Lung (tissue), 11 donors: ENCODE measurements at regions not wholly inside any gene's neighbourhood (a gene's known extent, or its start where the extent isn't known, plus 50 kb on each side); places are given as distances from the start of the nearest gene placed in this dataset.

Experiments used
- ATAC-seq: fragments of 200-7000 bp; cut with Tn5 transposase; one replicate; pipeline ENCODE4 v1.9.1; 2020; ENCODE audit warnings: moderate number of reproducible peaks; ENCODE audit not compliant: insufficient read depth, low FRiP score
- DNase-seq, 3 donors: peaks; one replicate each; pipeline ENCODE4 v3.0.0-alpha.2; 2013 to 2017
- H3K27ac ChIP-seq, 2 donors: one replicate each; pipeline ENCODE4 v1.5.1; 2013; ENCODE audit warnings: mild to moderate bottlenecking in 2 of 2, moderate library complexity in 2 of 2, control low read depth in 1 of 2, inconsistent platforms in 1 of 2, low read depth in 1 of 2, low read length in 1 of 2
- H3K27me3 ChIP-seq, 3 donors: one replicate each; pipeline ENCODE4 v1.5.1; 2013; ENCODE audit warnings: low read length in 2 of 3; ENCODE audit not compliant: control insufficient read depth in 3 of 3, insufficient read depth in 3 of 3
- H3K36me3 ChIP-seq, 4 donors: one replicate each; pipeline ENCODE4 v1.5.1; 2013; ENCODE audit warnings: low read length in 4 of 4, mild to moderate bottlenecking in 1 of 4, moderate library complexity in 1 of 4; ENCODE audit not compliant: control insufficient read depth in 4 of 4, insufficient read depth in 4 of 4
- H3K4me1 ChIP-seq, 5 donors: one replicate each; pipeline ENCODE4 v1.5.1; 2013; ENCODE audit warnings: low read length in 5 of 5, mild to moderate bottlenecking in 2 of 5, moderate library complexity in 1 of 5; ENCODE audit not compliant: control insufficient read depth in 5 of 5, insufficient read depth in 5 of 5
- H3K4me3 ChIP-seq: one replicate; pipeline ENCODE4 v1.5.1; 2013; ENCODE audit warnings: mild to moderate bottlenecking, control low read depth, moderate library complexity
- H3K9ac ChIP-seq, 2 donors: one replicate each; pipeline ENCODE4 v1.5.1; 2013; ENCODE audit warnings: low read length in 2 of 2, control low read depth in 1 of 2; ENCODE audit not compliant: insufficient read depth in 1 of 2
- H3K9me3 ChIP-seq, 4 donors: one replicate each; pipeline ENCODE4 v1.5.1; 2013; ENCODE audit warnings: low read length in 3 of 4, mild to moderate bottlenecking in 1 of 4, moderate library complexity in 1 of 4; ENCODE audit not compliant: control insufficient read depth in 4 of 4, insufficient read depth in 3 of 4
- CTCF ChIP-seq: IDR thresholded peaks from 2 replicates; pipeline ENCODE4 v1.5.1; 2012; ENCODE audit warnings: mild to moderate bottlenecking; ENCODE audit errors: control extremely low read depth, extremely low read depth
- WGBS, 2 donors: extraction: QIAGEN DNeasy Blood & Tissue Kit; methylation state at CpG; one replicate each; pipeline ENCODE4 v1.1.7; 2013; 5-methylcytosine and 5-hydroxymethylcytosine counted together
- donor health status: control.
- donor health status: control.
- donor health status: Bipolar disorder and iron deficiency.
- donor health status: healthy.
- donor health status: DM: yes; HTN: yes; CAD: no.

GRCh38 chr10:117860823-117861222 is 185.9 kb downstream of the RAB11FIP2 start:
- Histone ChIP-seq H3K9me3 (peaks cover 0 to 4% (median 0%) of the 10 kb centered on the region in 4 donors), H3K27ac (no peak overlapping the region), H3K4me3 (no peak overlapping the region), H3K36me3 (no peaks in the 10 kb centered on the region), H3K27me3 (peaks cover 0 to 3% (median 0%) of the 10 kb centered on the region in 3 donors), H3K9ac (no peak overlapping the region), H3K4me1 (no peaks in the 10 kb centered on the region)
- no peak for TF ChIP-seq CTCF
- DNase-seq = no peak
- no peak for ATAC-seq

GRCh38 chr10:117861329-117861728 is 185.4 kb downstream of the RAB11FIP2 start:
- no peak for TF ChIP-seq CTCF
- ATAC-seq = no peak
- H3K27ac ChIP-seq = no peak overlapping the region
- peaks cover 0 to 3% (median 0%) of the 10 kb centered on the region in 3 donors for H3K27me3 ChIP-seq
- H3K9ac ChIP-seq = no peak overlapping the region
- no peak overlapping the region for H3K4me3 ChIP-seq
- H3K4me1 ChIP-seq = no peaks in the 10 kb centered on the region
- 93 to 96% methylated on average over 4 of the region's 4 CpGs for WGBS, 2 donors
- no peaks in the 10 kb centered on the region for H3K36me3 ChIP-seq
- no peak for DNase-seq
- no peaks in the 10 kb centered on the region for H3K9me3 ChIP-seq

- WGBS, 2 donors = 72 to 82% methylated on average over 2 of the region's 2 CpGs
- peaks cover 0 to 3% (median 0%) of the 10 kb centered on the region in 3 donors for H3K27me3 ChIP-seq
- no peak for TF ChIP-seq CTCF
- no peaks in the 10 kb centered on the region for H3K9me3 ChIP-seq
- H3K4me3 ChIP-seq = no peak overlapping the region
- no peaks in the 10 kb centered on the region for H3K36me3 ChIP-seq
- H3K27ac ChIP-seq = no peak overlapping the region
- DNase-seq (no peak), ATAC-seq (no peak)
- H3K9ac ChIP-seq = no peak overlapping the region
- no peaks in the 10 kb centered on the region for H3K4me1 ChIP-seq
Observed at GRCh38 chr10:117863771-117864170, 183.0 kb downstream of the RAB11FIP2 start.

GRCh38 chr10:117865945-117866344 is 180.8 kb downstream of the RAB11FIP2 start:
- H3K9me3 ChIP-seq = peaks cover 0 to 2% (median 0%) of the 10 kb centered on the region in 4 donors
- H3K4me3 ChIP-seq = no peak overlapping the region
- no peaks in the 10 kb centered on the region for H3K4me1 ChIP-seq
- TF ChIP-seq CTCF = no peak
- peaks cover 0 to 2% (median 0%) of the 10 kb centered on the region in 3 donors for H3K27me3 ChIP-seq
- no peak overlapping the region for H3K9ac ChIP-seq
- 91 to 92% methylated on average over 4 of the region's 4 CpGs for WGBS, 2 donors
- ATAC-seq = no peak
- DNase-seq = no peak
- no peak overlapping the region for H3K27ac ChIP-seq
- no peaks in the 10 kb centered on the region for H3K36me3 ChIP-seq
